IPS DF 6.9 (cell line): ENCODE measurements at regions not wholly inside any gene's neighbourhood (a gene's known extent, or its start where the extent isn't known, plus 50 kb on each side); places are given as distances from the start of the nearest gene placed in this dataset.

Source experiments
- DNase-seq: peaks from one replicate; pipeline ENCODE4 v3.0.0-alpha.2; 2013; ENCODE audit warnings: low read depth, low spot score
- H3K27ac ChIP-seq: one replicate; pipeline ENCODE4 v1.5.1; 2013; ENCODE audit warnings: low read length, control low read depth
- H3K27me3 ChIP-seq: 2 replicates; pipeline ENCODE4 v1.6.1; 2013; ENCODE audit warnings: mild to moderate bottlenecking, low read length; ENCODE audit not compliant: control insufficient read depth, insufficient read depth
- H3K36me3 ChIP-seq: 2 replicates; pipeline ENCODE4 v1.6.1; 2013; ENCODE audit warnings: low read length; ENCODE audit not compliant: control insufficient read depth, insufficient read depth
- H3K4me1 ChIP-seq: 2 replicates; pipeline ENCODE4 v1.6.1; 2013; ENCODE audit warnings: low read length; ENCODE audit not compliant: control insufficient read depth, insufficient read depth
- H3K4me3 ChIP-seq: 2 replicates; pipeline ENCODE4 v1.5.1; 2013; ENCODE audit warnings: mild to moderate bottlenecking, low read length
- H3K9me3 ChIP-seq: 2 replicates; pipeline ENCODE4 v1.6.1; 2013; ENCODE audit warnings: low read length, inconsistent platforms; ENCODE audit not compliant: control insufficient read depth, insufficient read depth
- WGBS: extraction: QIAGEN DNeasy Blood & Tissue Kit; methylation state at CpG from one replicate; pipeline ENCODE4 v1.1.7; 2013; ENCODE audit warnings: mixed read lengths, missing lambda C conversion rate; ENCODE audit not compliant: insufficient read length, insufficient coverage; 5-methylcytosine and 5-hydroxymethylcytosine counted together

DNA sequence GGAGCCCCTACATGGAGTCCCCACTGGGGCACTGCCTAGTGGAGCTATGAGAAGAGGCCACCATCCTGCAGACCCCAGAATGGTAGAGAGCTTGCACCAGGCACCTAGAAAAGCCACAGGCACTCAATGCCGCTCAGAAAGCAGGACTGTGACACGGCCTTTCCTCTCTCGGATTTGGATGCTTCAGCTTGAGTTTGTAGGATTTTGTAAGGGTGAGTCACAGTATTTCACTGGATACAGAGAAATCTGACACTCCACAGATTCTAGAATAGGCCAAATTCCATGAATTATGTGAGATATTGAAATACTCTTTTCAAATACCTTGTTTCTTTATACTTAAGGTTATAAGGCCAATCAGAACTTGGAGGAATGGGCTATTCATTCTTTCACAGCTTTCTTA lies 424.5 kb downstream of the HTR1B start:
- no peaks in the 10 kb centered on the region for H3K36me3 ChIP-seq
- no peak overlapping the region for H3K4me3 ChIP-seq
- H3K27ac ChIP-seq, result no peak overlapping the region
- H3K9me3 ChIP-seq, result no peaks in the 10 kb centered on the region
- WGBS, result no CpG with 5 or more reads among the region's 3 CpGs
- DNase-seq, result no peak
- H3K27me3 ChIP-seq, result no peaks in the 10 kb centered on the region
- H3K4me1 ChIP-seq, result no peaks in the 10 kb centered on the region

DNA sequence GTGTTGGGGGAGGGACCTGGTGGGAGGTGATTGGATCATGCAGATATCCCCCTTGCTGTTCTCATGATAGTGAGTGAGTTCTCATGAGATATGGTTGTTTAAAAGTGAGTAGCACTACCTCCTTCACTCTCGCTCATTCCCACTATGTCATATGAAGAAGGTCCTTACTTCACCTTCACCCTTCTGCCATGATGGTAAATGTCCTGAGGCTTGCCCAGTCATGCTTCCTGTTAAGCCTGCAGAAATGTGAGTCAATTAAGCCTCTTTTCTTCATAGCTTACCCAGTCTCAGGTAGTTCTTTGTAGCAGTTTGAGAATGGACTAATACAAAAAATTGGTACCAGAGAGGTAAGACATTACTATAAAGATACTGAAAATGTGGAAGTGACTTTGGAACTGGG lies 425.9 kb downstream of the HTR1B start:
- Histone ChIP-seq H3K9me3 (no peaks in the 10 kb centered on the region), H3K27me3 (no peaks in the 10 kb centered on the region), H3K4me3 (no peak overlapping the region), H3K4me1 (no peaks in the 10 kb centered on the region), H3K27ac (no peak overlapping the region), H3K36me3 (no peaks in the 10 kb centered on the region)
- WGBS, result no CpG with 5 or more reads among the region's 1 CpG
- DNase-seq, result no peak

DNA sequence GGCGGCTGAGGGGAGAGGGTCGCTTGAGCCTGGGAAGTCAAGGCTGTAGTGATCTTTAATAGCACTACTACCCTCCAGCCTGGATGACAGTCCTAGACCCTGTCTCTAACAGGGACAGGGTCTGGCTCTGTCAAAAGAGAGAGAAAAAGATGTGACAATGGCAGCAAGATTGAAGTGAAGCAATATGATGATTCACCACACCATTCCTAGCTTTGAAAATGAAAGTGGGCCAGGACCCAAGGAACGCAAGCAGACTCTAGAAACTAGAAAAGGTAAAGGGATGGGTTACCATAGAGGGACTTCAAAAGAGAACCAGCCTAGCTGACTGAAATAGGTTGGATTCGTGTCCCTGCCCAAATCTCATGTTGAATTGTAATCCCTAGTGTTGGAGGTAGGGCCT lies 426.9 kb downstream of the HTR1B start:
- no peak overlapping the region for H3K4me3 ChIP-seq
- no peak for DNase-seq
- no CpG with 5 or more reads among the region's 4 CpGs for WGBS
- no peaks in the 10 kb centered on the region for H3K4me1 ChIP-seq
- H3K27me3 ChIP-seq, result no peaks in the 10 kb centered on the region
- no peaks in the 10 kb centered on the region for H3K36me3 ChIP-seq
- no peak overlapping the region for H3K27ac ChIP-seq
- no peaks in the 10 kb centered on the region for H3K9me3 ChIP-seq

- Histone ChIP-seq H3K9me3 (no peaks in the 10 kb centered on the region), H3K4me3 (no peak overlapping the region), H3K27ac (no peak overlapping the region), H3K36me3 (no peaks in the 10 kb centered on the region), H3K4me1 (no peaks in the 10 kb centered on the region), H3K27me3 (no peaks in the 10 kb centered on the region)
- peak; percentile 27 for DNase-seq
- no CpG with 5 or more reads among the region's 5 CpGs for WGBS
Observed at GRCh38 chr6:77034161-77034560, 429.1 kb downstream of the HTR1B start.

DNA sequence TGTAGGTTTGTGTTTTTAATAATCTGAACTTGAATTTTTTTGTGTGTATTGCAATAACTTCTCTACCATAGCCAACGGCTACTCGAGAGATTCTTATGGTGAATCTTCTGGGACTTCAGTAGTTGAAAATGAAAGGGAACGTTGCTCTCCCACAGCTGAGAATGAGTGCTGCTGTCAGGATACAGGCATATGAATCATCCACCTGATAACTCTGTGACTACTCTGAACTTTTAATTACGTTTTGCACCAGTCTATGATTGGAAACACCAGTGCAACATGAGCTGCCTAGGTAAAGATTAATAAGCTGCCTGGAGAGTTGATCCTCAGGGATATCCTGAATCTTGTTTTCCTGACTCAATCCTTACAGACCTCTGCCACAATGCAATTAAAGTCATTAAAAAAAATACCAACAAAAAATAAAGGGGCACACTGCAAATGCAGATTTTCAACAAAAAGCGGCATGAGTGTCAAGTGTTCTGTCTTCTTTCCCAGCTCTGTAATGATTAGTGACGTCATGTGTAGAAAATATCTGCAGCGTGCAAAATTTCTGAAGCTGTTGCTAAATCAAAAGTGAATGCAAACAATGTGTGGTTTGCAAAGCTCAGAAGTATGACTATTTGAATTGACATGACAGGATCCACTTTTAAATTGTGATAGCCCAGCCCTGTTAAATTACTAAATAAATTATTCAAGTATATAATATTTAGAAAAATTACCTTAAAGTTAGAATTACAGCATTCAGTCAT lies 432.2 kb downstream of the HTR1B start:
- H3K36me3 ChIP-seq, result no peaks in the 10 kb centered on the region
- H3K27me3 ChIP-seq, result no peaks in the 10 kb centered on the region
- no peaks in the 10 kb centered on the region for H3K4me1 ChIP-seq
- H3K4me3 ChIP-seq, result no peak overlapping the region
- WGBS, result no CpG with 5 or more reads among the region's 7 CpGs
- no peaks in the 10 kb centered on the region for H3K9me3 ChIP-seq
- DNase-seq, result no peak
- no peak overlapping the region for H3K27ac ChIP-seq

DNA sequence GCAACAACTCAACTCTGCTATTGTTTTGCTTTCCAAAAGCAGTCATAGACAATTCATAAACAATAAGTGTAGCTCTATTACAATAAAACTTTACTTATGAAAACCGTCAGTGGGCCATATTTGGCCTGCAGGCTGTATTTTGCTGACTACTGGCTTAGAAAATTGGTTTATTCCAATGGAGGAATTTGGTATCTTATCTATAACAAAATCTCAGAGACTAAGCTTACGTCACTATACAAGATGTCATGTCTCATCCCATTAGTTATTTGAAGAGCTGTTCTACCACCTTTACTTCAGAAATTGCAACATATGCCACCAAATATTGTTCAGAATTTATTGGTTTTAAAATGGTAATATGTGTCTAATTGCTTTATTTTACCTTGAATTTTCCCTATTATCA lies 436.9 kb downstream of the HTR1B start:
- WGBS, result no CpG with 5 or more reads among the region's 2 CpGs
- Histone ChIP-seq H3K4me3 (no peak overlapping the region), H3K4me1 (no peaks in the 10 kb centered on the region), H3K27ac (no peak overlapping the region), H3K36me3 (no peaks in the 10 kb centered on the region), H3K9me3 (no peaks in the 10 kb centered on the region), H3K27me3 (no peaks in the 10 kb centered on the region)
- no peak for DNase-seq

GRCh38 chr6:77025736-77026223 lies 437.5 kb downstream of the HTR1B start:
- Histone ChIP-seq H3K27me3 (no peaks in the 10 kb centered on the region), H3K36me3 (no peaks in the 10 kb centered on the region), H3K4me3 (no peak overlapping the region), H3K27ac (no peak overlapping the region), H3K9me3 (no peaks in the 10 kb centered on the region), H3K4me1 (no peaks in the 10 kb centered on the region)
- DNase-seq, result no peak
- WGBS, result no CpG with 5 or more reads among the region's 3 CpGs

DNA sequence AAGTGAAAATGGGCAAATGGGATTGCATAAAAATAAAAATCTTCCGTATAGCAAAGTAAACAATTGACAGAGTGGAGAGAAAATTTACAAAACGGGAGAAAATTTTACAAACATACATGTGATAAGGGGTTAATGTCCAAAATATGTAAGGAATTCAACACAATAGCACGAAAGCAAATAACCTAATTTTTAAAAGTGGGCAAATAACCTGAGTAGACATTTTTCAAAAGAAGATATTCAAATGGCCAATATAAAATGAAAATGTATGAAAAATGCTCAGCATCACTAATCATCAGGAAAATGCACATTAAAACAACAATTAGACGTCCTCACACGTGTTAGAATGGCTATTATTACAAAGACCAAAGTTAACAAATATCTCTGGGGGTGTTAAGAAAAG lies 441.5 kb downstream of the HTR1B start:
- WGBS, result no CpG with 5 or more reads among the region's 5 CpGs
- no peaks in the 10 kb centered on the region for H3K27me3 ChIP-seq
- H3K36me3 ChIP-seq, result no peaks in the 10 kb centered on the region
- no peak for DNase-seq
- no peak overlapping the region for H3K4me3 ChIP-seq
- no peaks in the 10 kb centered on the region for H3K9me3 ChIP-seq
- H3K27ac ChIP-seq, result no peak overlapping the region
- no peaks in the 10 kb centered on the region for H3K4me1 ChIP-seq

DNA sequence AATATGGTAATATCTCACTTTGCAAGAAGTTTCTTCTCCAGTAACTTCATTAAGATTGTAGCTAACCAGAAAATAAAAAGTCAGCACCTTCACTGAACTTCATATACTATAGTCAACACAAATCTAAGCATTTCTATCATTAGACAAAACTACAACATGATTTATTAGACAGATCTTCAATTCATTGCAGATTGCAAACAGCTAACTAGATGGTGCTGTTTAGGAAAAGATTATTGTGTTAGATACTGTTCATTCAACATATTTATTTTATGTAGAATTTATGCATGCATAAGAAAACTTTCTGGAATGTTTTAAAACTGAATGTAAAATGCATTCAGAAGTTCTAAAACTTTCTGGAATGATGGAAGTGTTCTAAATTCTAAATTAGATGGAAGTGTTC lies 442.1 kb downstream of the HTR1B start:
- Histone ChIP-seq H3K27me3 (no peaks in the 10 kb centered on the region), H3K9me3 (no peaks in the 10 kb centered on the region), H3K27ac (no peak overlapping the region), H3K36me3 (no peaks in the 10 kb centered on the region), H3K4me3 (no peak overlapping the region), H3K4me1 (no peaks in the 10 kb centered on the region)
- DNase-seq, result no peak

DNA sequence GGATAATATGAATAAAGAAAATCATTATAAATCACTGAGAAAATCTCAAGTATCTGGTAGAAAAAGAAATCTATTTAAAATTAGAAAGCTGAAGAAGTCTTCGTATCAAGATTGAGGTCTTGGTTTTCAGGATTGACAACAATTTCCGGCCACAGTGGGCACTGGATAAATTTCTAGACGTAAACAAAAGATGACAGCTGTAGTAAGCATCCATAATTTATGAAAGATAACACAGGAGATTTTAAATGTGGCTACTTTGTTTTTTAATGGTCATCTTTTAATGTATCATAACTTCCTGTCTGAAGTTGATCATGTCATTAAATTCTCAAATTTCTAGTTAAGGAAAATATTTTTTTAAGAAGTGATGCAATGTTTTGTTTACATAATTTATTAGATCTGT lies 444.2 kb downstream of the HTR1B start:
- Histone ChIP-seq H3K4me3 (no peak overlapping the region), H3K27ac (no peak overlapping the region), H3K4me1 (no peaks in the 10 kb centered on the region), H3K27me3 (no peaks in the 10 kb centered on the region), H3K9me3 (no peaks in the 10 kb centered on the region), H3K36me3 (no peaks in the 10 kb centered on the region)
- DNase-seq, result no peak
- WGBS, result no CpG with 5 or more reads among the region's 3 CpGs

- DNase-seq, result no peak
- no peak overlapping the region for H3K27ac ChIP-seq
- WGBS, result no CpG with 5 or more reads among the region's 2 CpGs
- H3K27me3 ChIP-seq, result no peaks in the 10 kb centered on the region
- no peak overlapping the region for H3K4me3 ChIP-seq
- H3K9me3 ChIP-seq, result no peaks in the 10 kb centered on the region
- H3K4me1 ChIP-seq, result no peaks in the 10 kb centered on the region
- H3K36me3 ChIP-seq, result no peaks in the 10 kb centered on the region
Observed at GRCh38 chr6:77017537-77017936, 445.8 kb downstream of the HTR1B start.
